ENCODE measurements at regions not wholly inside any gene's neighbourhood (a gene's known extent, or its start where the extent isn't known, plus 50 kb on each side); places are given as distances from the start of the nearest gene placed in this dataset.

GRCh38 chr1:173117761-173118160 lies 67.0 kb upstream of the TNFSF18 start:
- Histone ChIP-seq H2BK5ac (ENCODE audit: low read depth, low read length) (no peak overlapping the region), H2BK12ac (ENCODE audit: low read depth, low read length) (no peak overlapping the region), H4K5ac (ENCODE audit: insufficient read length, low read depth, low read length) (no peak overlapping the region), H3K27me3 (replicated peaks in 1 of 4; ENCODE audit: control insufficient read depth in 3 of 4, extremely low read depth in 1 of 4, insufficient read depth in 3 of 4, low read length in 3 of 4) (no peaks in the 10 kb centered on the region), H2AFZ (ENCODE audit: low read length) (no peak overlapping the region), H3K18ac (ENCODE audit: extremely low read depth, low read length) (no peak overlapping the region), H3K23me2 (ENCODE audit: low read depth, low read length) (no peaks in the 10 kb centered on the region), H4K8ac (ENCODE audit: extremely low read depth, insufficient read depth, low read length) (no peak overlapping the region), H3K4me3 (ENCODE audit: extremely low read depth in 1 of 4, insufficient read depth in 2 of 4, low read depth in 3 of 4, low read length in 4 of 4) (no peak overlapping the region), H3K4me1 (replicated peaks in 1 of 4; ENCODE audit: control insufficient read depth in 3 of 4, insufficient read depth in 4 of 4, low read length in 3 of 4) (peaks cover 0 to 3% (median 0%) of the 10 kb centered on the region in 4 experiments; a peak in 2 of 7 replicates), H3K14ac (ENCODE audit: insufficient read length) (no peak overlapping the region), H2AK5ac (ENCODE audit: low read depth, low read length) (no peak overlapping the region), H3K9me3 (ENCODE audit: insufficient read depth in 2 of 2, low read depth in 1 of 2, low read length in 1 of 2) (no peaks in the 10 kb centered on the region; a peak in 1 of 4 replicates), H3K79me2 (ENCODE audit: control insufficient read depth in 1 of 2, insufficient read depth in 2 of 2, low read length in 2 of 2) (no peaks in the 10 kb centered on the region), H3K27ac (ENCODE audit: low read depth, low read length) (no peak overlapping the region), H3K36me3 (ENCODE audit: control insufficient read depth in 2 of 4, insufficient read depth in 4 of 4, low read length in 3 of 4) (no peaks in the 10 kb centered on the region), H3K79me1 (ENCODE audit: low read depth, low read length) (no peaks in the 10 kb centered on the region), H2BK15ac (ENCODE audit: low read length) (no peak overlapping the region), H2BK120ac (replicated peaks; ENCODE audit: low read depth, low read length) (no peak overlapping the region), H3K4me2 (ENCODE audit: insufficient read depth in 1 of 2, low read depth in 2 of 2, low read length in 2 of 2) (no peak overlapping the region), H3K4ac (replicated peaks; ENCODE audit: insufficient read length, low read depth, low read length) (no peak overlapping the region), H3K9ac (replicated peaks in 1 of 4; ENCODE audit: extremely low read depth in 1 of 4, low read depth in 3 of 4, low read length in 3 of 4) (no peak overlapping the region), H4K91ac (replicated peaks; ENCODE audit: insufficient read length, low read length) (no peak overlapping the region), H2BK20ac (ENCODE audit: low read length) (no peak overlapping the region), H3K23ac (ENCODE audit: insufficient read length) (no peak overlapping the region), H4K20me1 (replicated peaks in 1 of 2; ENCODE audit: control insufficient read depth in 1 of 2, insufficient read depth in 2 of 2, low read length in 2 of 2) (no peaks in the 10 kb centered on the region), H3K56ac (replicated peaks; ENCODE audit: insufficient read length, low read depth, low read length) (no peak overlapping the region)
- CTCF ChIA-PET (ENCODE audit: partially characterized antibody) = no interaction called here
- DNase-seq (ENCODE audit: low read depth in 1 of 2, low spot score in 2 of 2) (no peak), FAIRE-seq (no peak)
- TF ChIP-seq PHF8 (conservative IDR thresholded peaks at IDR 0.05; ENCODE audit: low read depth, low read length) (no peak), KDM1A (IDR thresholded peaks at IDR 0.05; ENCODE audit: borderline replicate concordance, low read length) (no peak), NANOG (IDR thresholded peaks at IDR 0.05; ENCODE audit: insufficient read depth, low read depth, low read length, poor library complexity, severe bottlenecking) (no peak)
- POLR2A ChIA-PET (ENCODE audit: partially characterized antibody) = no interaction called here
- WGBS, 2 experiments (ENCODE audit: extremely low coverage in 1 of 2, insufficient coverage in 1 of 2, insufficient read length in 1 of 2, insufficient replicate concordance in 2 of 2, low coverage in 1 of 2, low lambda C conversion rate in 2 of 2, missing lambda C conversion rate in 1 of 2) = 86% methylated on average over 2 of the region's 2 CpGs; no CpG with 5 or more reads in 1 of the 2 experiments

Data from H1 (cell line).